ENCODE measurements at regions not wholly inside any gene's neighbourhood (a gene's known extent, or its start where the extent isn't known, plus 50 kb on each side); places are given as distances from the start of the nearest gene placed in this dataset.

DNA sequence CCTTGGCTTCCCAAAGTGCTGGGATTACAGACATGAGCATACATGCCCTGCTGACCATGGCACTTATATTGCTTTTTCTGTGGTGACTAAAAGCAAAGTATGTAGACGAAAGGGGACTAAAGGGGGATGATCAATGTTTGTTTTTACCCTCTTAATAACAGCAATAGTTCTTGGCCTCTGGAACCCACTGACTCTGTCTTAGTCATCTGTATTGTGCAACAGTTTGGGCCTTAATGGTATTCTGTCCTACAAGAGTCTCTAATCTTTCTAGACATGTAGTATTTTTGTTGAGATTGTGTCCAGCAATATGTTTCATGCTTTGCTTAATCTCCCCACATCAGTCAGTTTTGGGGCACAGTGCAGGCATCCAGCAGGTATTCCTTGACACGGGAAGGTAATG lies 359.9 kb upstream of the FANCL start (continued):
- TF ChIP-seq SIN3A (IDR thresholded peaks at IDR 0.05; ENCODE audit: low read depth, low read length), result no peak
- TF ChIP-seq ZNF274 (IDR thresholded peaks at IDR 0.05; ENCODE audit: insufficient read depth, insufficient read length), result no peak
- no peak for TF ChIP-seq KAT2A (conservative IDR thresholded peaks at IDR 0.05; ENCODE audit: control insufficient read depth, low read depth, low read length)
- no peak for TF ChIP-seq HDGF (IDR thresholded peaks at IDR 0.05)

DNA sequence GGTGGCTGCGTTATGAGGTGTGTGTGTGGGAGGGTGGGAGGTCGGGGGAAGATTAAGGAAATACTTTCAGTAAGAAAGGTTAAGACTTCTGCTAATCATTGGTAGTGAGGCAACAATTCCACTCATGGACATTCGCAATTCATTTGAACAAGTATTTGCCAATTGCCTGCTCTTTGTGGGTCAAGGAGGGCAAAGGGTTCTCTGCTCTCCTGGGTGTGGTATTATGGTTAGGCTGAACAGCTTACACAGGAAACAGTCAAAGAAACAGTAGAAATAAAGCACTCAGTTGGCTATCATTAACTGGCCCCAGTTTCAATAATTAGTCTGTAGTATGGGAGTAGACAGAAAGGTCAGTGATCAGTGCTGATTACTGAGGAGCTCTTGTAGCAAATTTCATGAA lies 357.0 kb upstream of the FANCL start:
- WGBS (ENCODE audit: insufficient coverage, insufficient replicate concordance, low lambda C conversion rate, missing lambda C conversion rate), result 45% methylated on average over 3 of the region's 3 CpGs
- no peak overlapping the region for H3K4me2 ChIP-seq (ENCODE audit: control insufficient read depth, insufficient read depth)
- in situ Hi-C loops (cut with MboI), result no loop called here
- CTCF ChIA-PET, result no interaction called here
- H3K9ac ChIP-seq (ENCODE audit: control insufficient read depth, insufficient read depth, low read length), result no peak overlapping the region
- RAD21 ChIA-PET (ENCODE audit: unreplicated experiment), result no interaction called here
- FAIRE-seq, result no peak
- H2AFZ ChIP-seq (ENCODE audit: control insufficient read depth, low read depth, low read length), result no peak overlapping the region
- no peaks in the 10 kb centered on the region for H4K20me1 ChIP-seq (ENCODE audit: control insufficient read depth, insufficient read depth)
- ATAC-seq, result no peak
- no peaks in the 10 kb centered on the region for H3K27me3 ChIP-seq (replicated peaks in 1 of 2; ENCODE audit: control insufficient read depth in 2 of 2, insufficient read depth in 2 of 2, low read length in 1 of 2)
- TF ChIP-seq ESRRA (IDR thresholded peaks at IDR 0.05; ENCODE audit: low read length), result no peak
- no peak for TF ChIP-seq HDAC2 (IDR thresholded peaks at IDR 0.05)
- no peak for TF ChIP-seq FOS (IDR thresholded peaks at IDR 0.05; ENCODE audit: borderline replicate concordance, extremely low read depth, insufficient read length)
- no peak for TF ChIP-seq LARP7 (IDR thresholded peaks at IDR 0.05)
- TF ChIP-seq STAT3 (IDR thresholded peaks at IDR 0.05; ENCODE audit: low read depth, low read length), result no peak
- TF ChIP-seq KLF5 (IDR thresholded peaks at IDR 0.05; ENCODE audit: partially characterized antibody), result no peak
- no peak for TF ChIP-seq CBX3 (IDR thresholded peaks at IDR 0.05; ENCODE audit: borderline replicate concordance, low read depth)
- H3K4me3 ChIP-seq, result no peak overlapping the region
- no peak for DNase-seq (ENCODE audit: low read depth, low spot score)
- no peaks in the 10 kb centered on the region for H3K4me1 ChIP-seq (ENCODE audit: control insufficient read depth, insufficient read depth, low read length)
- SMC1A ChIA-PET (ENCODE audit: uncharacterized antibody, unreplicated experiment), result no interaction called here
- no peak overlapping the region for H3K27ac ChIP-seq (ENCODE audit: control insufficient read depth, insufficient read depth)
- BruUV-seq (replicated peaks), result no TSS peak
- no peaks in the 10 kb centered on the region for H3K36me3 ChIP-seq (ENCODE audit: control insufficient read depth in 2 of 2, insufficient read depth in 2 of 2, low read length in 1 of 2)
- H3K9me3 ChIP-seq (replicated peaks; ENCODE audit: control insufficient read depth, insufficient read depth, low read length), result no peaks in the 10 kb centered on the region
- H3K79me2 ChIP-seq (ENCODE audit: control insufficient read depth, insufficient read depth, low read length), result no peaks in the 10 kb centered on the region
- POLR2A ChIA-PET, result no interaction called here
- intact Hi-C loops (cut with micrococcal nuclease; ENCODE audit: unreplicated experiment), result no loop called here

Measured in GM12878 (cell line).